PC-9 (cell line): ENCODE measurements at regions not wholly inside any gene's neighbourhood (a gene's known extent, or its start where the extent isn't known, plus 50 kb on each side); places are given as distances from the start of the nearest gene placed in this dataset.

Experiments
- BruUV-seq: library from RNA; stranded (reverse); fragments of 400-500 nt; replicated peaks from 2 replicates; lab custom pipeline; 2021; lab: Mats Ljungman, UMichigan
- CTCF ChIA-PET: fragments of 300-600 bp; sonication (Branson Sonifier 250); formaldehyde crosslinking; loops from one replicate; lab custom pipeline; 2022; ENCODE audit warnings: antibody characterized with exemption; lab: Charles Lee
- POLR2A ChIA-PET: fragments of 300-600 bp; sonication (Branson Sonifier 250); formaldehyde crosslinking; loops from one replicate; lab custom pipeline; 2022; ENCODE audit warnings: antibody characterized with exemption; ENCODE audit not compliant: unreplicated experiment; lab: Charles Lee
- DNase-seq, 2 experiments: peaks; one replicate each; pipeline versions ENCODE4 v3.0.0 to v3.0.0-alpha.2; 2015 to 2022; ENCODE audit warnings: mixed read lengths in 1 of 2
- H2AFZ ChIP-seq: fragments of 200-600 bp; sonication (generic); 2 replicates; pipeline ENCODE4 v1.8.1; 2017; ENCODE audit warnings: antibody characterized with exemption
- H3F3A ChIP-seq: fragments of 200-600 bp; sonication (generic); 2 replicates; pipeline ENCODE4 v1.8.1; 2017; ENCODE audit warnings: antibody characterized with exemption, mild to moderate bottlenecking, low read depth; ENCODE audit not compliant: insufficient read depth
- H3K27ac ChIP-seq: fragments of 200-600 bp; sonication (generic); 2 replicates; pipeline ENCODE4 v1.6.1; 2016; ENCODE audit warnings: mixed run types
- H3K27me3 ChIP-seq: fragments of 200-600 bp; sonication (generic); 2 replicates; pipeline ENCODE4 v1.6.1; 2016; ENCODE audit warnings: low read depth, mixed run types; ENCODE audit not compliant: insufficient read depth
- H3K36me3 ChIP-seq: fragments of 200-600 bp; sonication (generic); 2 replicates; pipeline ENCODE4 v1.6.1; 2016; ENCODE audit warnings: low read depth, mixed run types
- H3K4me1 ChIP-seq: fragments of 200-600 bp; sonication (generic); replicated peaks from 2 replicates; pipeline ENCODE4 v1.6.1; 2016; ENCODE audit warnings: mixed run types; ENCODE audit not compliant: insufficient read depth
- H3K4me2 ChIP-seq: fragments of 200-600 bp; sonication (generic); 2 replicates; pipeline ENCODE4 v1.6.1; 2017; ENCODE audit warnings: mixed run types
- H3K4me3 ChIP-seq: fragments of 200-600 bp; sonication (generic); 2 replicates; pipeline ENCODE4 v1.6.1; 2016; ENCODE audit warnings: mixed run types
- H3K79me2 ChIP-seq: fragments of 200-600 bp; sonication (generic); 2 replicates; pipeline ENCODE4 v1.6.1; 2017; ENCODE audit warnings: low read depth, mixed run types
- H3K9me2 ChIP-seq: fragments of 200-600 bp; sonication (generic); 2 replicates; pipeline ENCODE4 v1.8.1; 2017; ENCODE audit warnings: mild to moderate bottlenecking; ENCODE audit not compliant: insufficient read depth
- H3K9me3 ChIP-seq: fragments of 200-600 bp; sonication (generic); 2 replicates; pipeline ENCODE4 v1.8.1; 2016; ENCODE audit warnings: low read depth; ENCODE audit not compliant: insufficient read depth
- H4K20me1 ChIP-seq: fragments of 200-600 bp; sonication (generic); 2 replicates; pipeline ENCODE4 v1.8.1; 2017; ENCODE audit not compliant: insufficient read depth
- CTCF ChIP-seq: fragments of 200-600 bp; sonication (generic); conservative IDR thresholded peaks from 2 replicates; pipeline ENCODE4 v1.6.1; 2017; ENCODE audit warnings: mixed run types, antibody characterized with exemption, mild to moderate bottlenecking, moderate library complexity
- EZH2 ChIP-seq: fragments of 200-600 bp; sonication (generic); IDR thresholded peaks from 2 replicates; pipeline ENCODE4 v1.8.0; 2017; ENCODE audit warnings: antibody characterized with exemption, low read depth
- intact Hi-C: fragments of 100-400 bp; cut with micrococcal nuclease; formaldehyde crosslinking; loops from one replicate; pipeline ENCODE4 v1.10.0; 2022; ENCODE audit not compliant: unreplicated experiment

DNA sequence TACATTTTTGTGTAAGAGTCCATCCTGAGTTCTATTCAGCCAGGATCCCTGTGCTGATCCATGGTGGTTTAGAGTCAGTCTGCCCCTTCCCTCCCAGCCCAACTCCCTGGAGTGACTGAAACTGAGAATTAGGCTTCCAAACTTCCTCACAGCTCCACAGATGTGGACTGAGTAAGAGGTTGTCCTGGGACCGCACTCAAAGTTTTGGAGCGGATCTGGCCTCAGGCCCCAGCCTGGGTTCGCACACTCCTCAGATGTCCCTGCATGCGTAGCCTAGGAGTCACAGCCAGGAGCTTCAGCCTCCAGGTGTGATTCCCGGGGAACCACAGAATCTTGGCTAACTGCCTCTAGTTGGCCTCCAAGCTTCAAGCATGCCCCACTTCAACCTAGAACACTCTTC is 218.1 kb downstream of the C7orf25 start:
- intact Hi-C loops = no loop called here
- no TSS peak for BruUV-seq

GRCh38 chr7:42692621-42693020 is 219.2 kb downstream of the C7orf25 start:
- H3K79me2 ChIP-seq = no peaks in the 10 kb centered on the region
- H3K4me3 ChIP-seq = no peak overlapping the region
- no peaks in the 10 kb centered on the region for H3K36me3 ChIP-seq
- ChIA-PET POLR2A (no interaction called here), CTCF (no interaction called here)
- no peaks in the 10 kb centered on the region for H4K20me1 ChIP-seq
- no peak overlapping the region for H3K27ac ChIP-seq
- no TSS peak for BruUV-seq
- no peaks in the 10 kb centered on the region for H3F3A ChIP-seq
- intact Hi-C loops = no loop called here
- no peak for TF ChIP-seq EZH2
- TF ChIP-seq CTCF = no peak
- no peak for DNase-seq
- H3K27me3 ChIP-seq = peaks cover 47% of the 10 kb centered on the region; the same call in 1 of the 2 replicates
- H2AFZ ChIP-seq = no peak overlapping the region
- H3K4me1 ChIP-seq = no peaks in the 10 kb centered on the region
- no peak overlapping the region for H3K4me2 ChIP-seq
- no peaks in the 10 kb centered on the region for H3K9me3 ChIP-seq
- no peaks in the 10 kb centered on the region for H3K9me2 ChIP-seq

More for the DNA sequence above, 218.1 kb downstream of the C7orf25 start:
- Histone ChIP-seq H3K4me3 (no peak overlapping the region), H3K36me3 (no peaks in the 10 kb centered on the region), H3K4me2 (no peak overlapping the region), H2AFZ (no peak overlapping the region), H3K9me2 (no peaks in the 10 kb centered on the region), H3K27ac (no peak overlapping the region), H3K9me3 (no peaks in the 10 kb centered on the region), H3K4me1 (no peaks in the 10 kb centered on the region), H3K27me3 (peaks cover 46% of the 10 kb centered on the region; the same call in 1 of the 2 replicates), H3F3A (no peaks in the 10 kb centered on the region), H3K79me2 (no peaks in the 10 kb centered on the region), H4K20me1 (no peaks in the 10 kb centered on the region)
- DNase-seq = no peak
- ChIA-PET CTCF (no interaction called here), POLR2A (no interaction called here)
- TF ChIP-seq CTCF (no peak), EZH2 (no peak)

GRCh38 chr7:42690794-42691639 is 220.9 kb downstream of the C7orf25 start:
- BruUV-seq = no TSS peak
- peak in 1 of 2 experiments; percentile 7 for DNase-seq
- Histone ChIP-seq H3F3A (no peaks in the 10 kb centered on the region), H2AFZ (no peak overlapping the region), H3K9me2 (no peaks in the 10 kb centered on the region), H3K4me2 (no peak overlapping the region), H3K36me3 (no peaks in the 10 kb centered on the region), H3K27ac (no peak overlapping the region), H3K27me3 (peaks cover 59% of the 10 kb centered on the region), H3K9me3 (no peaks in the 10 kb centered on the region), H3K4me1 (no peaks in the 10 kb centered on the region), H4K20me1 (no peaks in the 10 kb centered on the region), H3K4me3 (no peak overlapping the region), H3K79me2 (no peaks in the 10 kb centered on the region)
- intact Hi-C loops = loop anchor here (1.0 kb wide), 1 partner anchor 748 kb away; no protein-coding TSS in a partner anchor
- ChIA-PET CTCF (interaction anchor here (0.6 kb wide), 1 partner anchor 994 kb away, joined by 7 read pairs; no protein-coding TSS in a partner anchor), POLR2A (no interaction called here)
- TF ChIP-seq EZH2 (no peak), CTCF (peak; percentile 56)
